HepG2 (cell line): ENCODE measurements at regions not wholly inside any gene's neighbourhood (a gene's known extent, or its start where the extent isn't known, plus 50 kb on each side); places are given as distances from the start of the nearest gene placed in this dataset.

Experiments used
- FOXK1 ChIP-seq: sonication (generic); formaldehyde crosslinking; IDR thresholded peaks from 2 replicates; pipeline ENCODE4 v1.4.0; 2020; ENCODE audit warnings: low read depth, missing genetic modification reagents, borderline replicate concordance
- HNF4G ChIP-seq, 2 experiments: sonication (generic) in 1 of 2; formaldehyde crosslinking in 1 of 2; IDR thresholded peaks; 2 replicates each; pipeline versions ENCODE4 v1.4.0 to v1.6.1; 2011 to 2020; ENCODE audit warnings: borderline replicate concordance in 2 of 2, low read depth in 2 of 2, mild to moderate bottlenecking in 2 of 2, low read length in 1 of 2, missing genetic modification reagents in 1 of 2, moderate library complexity in 1 of 2
- HOXD1 ChIP-seq: sonication (generic); formaldehyde crosslinking; IDR thresholded peaks from 2 replicates; pipeline ENCODE4 v1.5.0; 2020; ENCODE audit warnings: missing genetic modification reagents
- MIER3 ChIP-seq: IDR thresholded peaks from 2 replicates; pipeline ENCODE4 v1.6.1; 2016; ENCODE audit warnings: missing compliant biosample characterization, borderline replicate concordance
- MZF1 ChIP-seq: sonication (generic); formaldehyde crosslinking; IDR thresholded peaks from 2 replicates; pipeline ENCODE4 v1.8.1; 2023; ENCODE audit warnings: mild to moderate bottlenecking, missing genetic modification reagents, borderline replicate concordance
- NR2F1 ChIP-seq, 2 experiments: fragments of 450-650 bp in 1 of 2; formaldehyde crosslinking in 1 of 2; IDR thresholded peaks; 2 replicates each; pipeline versions ENCODE4 v1.5.0 to v1.6.1; 2016 to 2020; ENCODE audit warnings: mild to moderate bottlenecking in 1 of 2, missing compliant biosample characterization in 1 of 2, missing genetic modification reagents in 1 of 2, moderate library complexity in 1 of 2
- POGZ ChIP-seq: sonication (generic); formaldehyde crosslinking; IDR thresholded peaks from 2 replicates; pipeline ENCODE4 v1.4.0; 2020; ENCODE audit warnings: mild to moderate bottlenecking, missing genetic modification reagents
- ZC3H13 ChIP-seq: sonication (generic); formaldehyde crosslinking; IDR thresholded peaks from 2 replicates; pipeline ENCODE4 v1.8.1; 2023; ENCODE audit warnings: mild to moderate bottlenecking, missing genetic modification reagents, moderate library complexity
- ZFAT ChIP-seq: sonication (generic); formaldehyde crosslinking; conservative IDR thresholded peaks from 2 replicates; pipeline ENCODE4 v1.8.1; 2023; ENCODE audit warnings: missing genetic modification reagents, inconsistent platforms
- ZFY ChIP-seq: sonication (generic); formaldehyde crosslinking; IDR thresholded peaks from 2 replicates; pipeline ENCODE4 v1.4.0; 2020; ENCODE audit warnings: missing genetic modification reagents
- ZNF746 ChIP-seq: sonication (generic); formaldehyde crosslinking; IDR thresholded peaks from 2 replicates; pipeline ENCODE4 v1.8.0; 2022; ENCODE audit warnings: mild to moderate bottlenecking, missing genetic modification reagents
- ZSCAN29 ChIP-seq: sonication (generic); formaldehyde crosslinking; conservative IDR thresholded peaks from 2 replicates; pipeline ENCODE4 v1.4.0; 2020; ENCODE audit warnings: mild to moderate bottlenecking, missing genetic modification reagents
- TF ChIP-seq, protein P1 (sequence below): sonication (generic); formaldehyde crosslinking; IDR thresholded peaks from 2 replicates; pipeline ENCODE4 v1.9.0; 2021; ENCODE audit warnings: missing genetic modification reagents, borderline replicate concordance
- TF ChIP-seq, protein P2 (sequence below): sonication (generic); formaldehyde crosslinking; IDR thresholded peaks from 2 replicates; pipeline ENCODE4 v1.4.0; 2020; ENCODE audit warnings: missing genetic modification reagents, borderline replicate concordance
- TF ChIP-seq, protein P3 (sequence below): sonication (generic); formaldehyde crosslinking; IDR thresholded peaks from 2 replicates; pipeline ENCODE4 v1.4.0; 2020; ENCODE audit warnings: missing genetic modification reagents
- TF ChIP-seq, protein P4 (sequence below): IDR thresholded peaks from 2 replicates; pipeline ENCODE4 v1.6.1; 2016; ENCODE audit warnings: mild to moderate bottlenecking, missing biosample characterization, missing genetic modification reagents
- TF ChIP-seq, protein P5 (sequence below): sonication (generic); formaldehyde crosslinking; IDR thresholded peaks from 2 replicates; pipeline ENCODE4 v1.4.0; 2020; ENCODE audit warnings: low read depth, missing genetic modification reagents

DNA sequence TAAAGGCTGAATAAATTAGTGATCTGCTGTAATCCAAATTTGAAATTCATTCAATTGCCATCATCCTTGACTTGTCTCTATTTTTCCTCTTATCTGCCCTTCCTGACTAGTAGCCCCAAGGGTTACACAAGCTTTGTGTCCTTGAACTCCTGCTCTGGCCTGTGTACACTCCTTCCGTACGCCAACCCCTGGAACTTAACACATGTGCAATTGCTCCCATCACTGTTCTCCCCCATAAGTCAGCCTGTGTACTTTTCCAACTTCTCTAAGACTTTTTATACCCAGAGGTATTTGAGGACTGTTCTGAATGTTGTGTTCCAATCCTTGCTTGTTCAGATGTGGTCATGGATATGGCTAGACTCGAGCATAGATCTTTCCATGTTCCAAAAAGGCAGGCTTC, 171.1 kb upstream of the G2E3 start (continued):
- TF ChIP-seq NR2F1 (CRISPR knock-in tag; IDR thresholded peaks at IDR 0.05), result peak; percentile 89 to 97
- peak; percentile 84; the same call in 1 of the 2 replicates for TF ChIP-seq MIER3 (CRISPR knock-in tag)
- peak; percentile 76 for TF ChIP-seq FOXK1 (CRISPR knock-in tag)
- TF ChIP-seq, protein P1, sequence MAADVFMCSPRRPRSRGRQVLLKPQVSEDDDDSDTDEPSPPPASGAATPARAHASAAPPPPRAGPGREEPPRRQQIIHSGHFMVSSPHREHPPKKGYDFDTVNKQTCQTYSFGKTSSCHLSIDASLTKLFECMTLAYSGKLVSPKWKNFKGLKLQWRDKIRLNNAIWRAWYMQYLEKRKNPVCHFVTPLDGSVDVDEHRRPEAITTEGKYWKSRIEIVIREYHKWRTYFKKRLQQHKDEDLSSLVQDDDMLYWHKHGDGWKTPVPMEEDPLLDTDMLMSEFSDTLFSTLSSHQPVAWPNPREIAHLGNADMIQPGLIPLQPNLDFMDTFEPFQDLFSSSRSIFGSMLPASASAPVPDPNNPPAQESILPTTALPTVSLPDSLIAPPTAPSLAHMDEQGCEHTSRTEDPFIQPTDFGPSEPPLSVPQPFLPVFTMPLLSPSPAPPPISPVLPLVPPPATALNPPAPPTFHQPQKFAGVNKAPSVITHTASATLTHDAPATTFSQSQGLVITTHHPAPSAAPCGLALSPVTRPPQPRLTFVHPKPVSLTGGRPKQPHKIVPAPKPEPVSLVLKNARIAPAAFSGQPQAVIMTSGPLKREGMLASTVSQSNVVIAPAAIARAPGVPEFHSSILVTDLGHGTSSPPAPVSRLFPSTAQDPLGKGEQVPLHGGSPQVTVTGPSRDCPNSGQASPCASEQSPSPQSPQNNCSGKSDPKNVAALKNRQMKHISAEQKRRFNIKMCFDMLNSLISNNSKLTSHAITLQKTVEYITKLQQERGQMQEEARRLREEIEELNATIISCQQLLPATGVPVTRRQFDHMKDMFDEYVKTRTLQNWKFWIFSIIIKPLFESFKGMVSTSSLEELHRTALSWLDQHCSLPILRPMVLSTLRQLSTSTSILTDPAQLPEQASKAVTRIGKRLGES (CRISPR knock-in tag), result 0 out of 2 replicates have a peak, but pooled peaks have one; percentile 29
- 0 out of 2 replicates have a peak, but pooled peaks have one; percentile 29 for TF ChIP-seq ZFAT (CRISPR knock-in tag)
- peak; percentile 42 for TF ChIP-seq HNF4G (IDR thresholded peaks at IDR 0.05; ENCODE audit: borderline replicate concordance, low read depth, low read length)
- peak; percentile 47; the same call in 1 of the 2 replicates for TF ChIP-seq HNF4G (CRISPR knock-in tag; IDR thresholded peaks at IDR 0.05; ENCODE audit: borderline replicate concordance, low read depth)
- TF ChIP-seq, protein P2, sequence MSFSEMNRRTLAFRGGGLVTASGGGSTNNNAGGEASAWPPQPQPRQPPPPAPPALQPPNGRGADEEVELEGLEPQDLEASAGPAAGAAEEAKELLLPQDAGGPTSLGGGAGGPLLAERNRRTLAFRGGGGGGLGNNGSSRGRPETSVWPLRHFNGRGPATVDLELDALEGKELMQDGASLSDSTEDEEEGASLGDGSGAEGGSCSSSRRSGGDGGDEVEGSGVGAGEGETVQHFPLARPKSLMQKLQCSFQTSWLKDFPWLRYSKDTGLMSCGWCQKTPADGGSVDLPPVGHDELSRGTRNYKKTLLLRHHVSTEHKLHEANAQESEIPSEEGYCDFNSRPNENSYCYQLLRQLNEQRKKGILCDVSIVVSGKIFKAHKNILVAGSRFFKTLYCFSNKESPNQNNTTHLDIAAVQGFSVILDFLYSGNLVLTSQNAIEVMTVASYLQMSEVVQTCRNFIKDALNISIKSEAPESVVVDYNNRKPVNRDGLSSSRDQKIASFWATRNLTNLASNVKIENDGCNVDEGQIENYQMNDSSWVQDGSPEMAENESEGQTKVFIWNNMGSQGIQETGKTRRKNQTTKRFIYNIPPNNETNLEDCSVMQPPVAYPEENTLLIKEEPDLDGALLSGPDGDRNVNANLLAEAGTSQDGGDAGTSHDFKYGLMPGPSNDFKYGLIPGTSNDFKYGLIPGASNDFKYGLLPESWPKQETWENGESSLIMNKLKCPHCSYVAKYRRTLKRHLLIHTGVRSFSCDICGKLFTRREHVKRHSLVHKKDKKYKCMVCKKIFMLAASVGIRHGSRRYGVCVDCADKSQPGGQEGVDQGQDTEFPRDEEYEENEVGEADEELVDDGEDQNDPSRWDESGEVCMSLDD (CRISPR knock-in tag), result 0 out of 2 replicates have a peak, but pooled peaks have one; percentile 19
- TF ChIP-seq ZSCAN29 (CRISPR knock-in tag), result no peak
- peak; percentile 90 for TF ChIP-seq POGZ (CRISPR knock-in tag)
- TF ChIP-seq, protein P3, sequence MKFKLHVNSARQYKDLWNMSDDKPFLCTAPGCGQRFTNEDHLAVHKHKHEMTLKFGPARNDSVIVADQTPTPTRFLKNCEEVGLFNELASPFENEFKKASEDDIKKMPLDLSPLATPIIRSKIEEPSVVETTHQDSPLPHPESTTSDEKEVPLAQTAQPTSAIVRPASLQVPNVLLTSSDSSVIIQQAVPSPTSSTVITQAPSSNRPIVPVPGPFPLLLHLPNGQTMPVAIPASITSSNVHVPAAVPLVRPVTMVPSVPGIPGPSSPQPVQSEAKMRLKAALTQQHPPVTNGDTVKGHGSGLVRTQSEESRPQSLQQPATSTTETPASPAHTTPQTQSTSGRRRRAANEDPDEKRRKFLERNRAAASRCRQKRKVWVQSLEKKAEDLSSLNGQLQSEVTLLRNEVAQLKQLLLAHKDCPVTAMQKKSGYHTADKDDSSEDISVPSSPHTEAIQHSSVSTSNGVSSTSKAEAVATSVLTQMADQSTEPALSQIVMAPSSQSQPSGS, result peak; percentile 61; the same call in 1 of the 2 replicates
- 0 out of 2 replicates have a peak, but pooled peaks have one; percentile 38 for TF ChIP-seq HOXD1 (CRISPR knock-in tag)
- TF ChIP-seq, protein P4, sequence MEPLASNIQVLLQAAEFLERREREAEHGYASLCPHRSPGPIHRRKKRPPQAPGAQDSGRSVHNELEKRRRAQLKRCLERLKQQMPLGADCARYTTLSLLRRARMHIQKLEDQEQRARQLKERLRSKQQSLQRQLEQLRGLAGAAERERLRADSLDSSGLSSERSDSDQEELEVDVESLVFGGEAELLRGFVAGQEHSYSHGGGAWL, result no peak
- TF ChIP-seq ZC3H13, result no peak
- TF ChIP-seq ZFY (CRISPR knock-in tag), result peak; percentile 36; the same call in 1 of the 2 replicates
- no peak for TF ChIP-seq MZF1 (CRISPR knock-in tag)
- TF ChIP-seq, protein P5, sequence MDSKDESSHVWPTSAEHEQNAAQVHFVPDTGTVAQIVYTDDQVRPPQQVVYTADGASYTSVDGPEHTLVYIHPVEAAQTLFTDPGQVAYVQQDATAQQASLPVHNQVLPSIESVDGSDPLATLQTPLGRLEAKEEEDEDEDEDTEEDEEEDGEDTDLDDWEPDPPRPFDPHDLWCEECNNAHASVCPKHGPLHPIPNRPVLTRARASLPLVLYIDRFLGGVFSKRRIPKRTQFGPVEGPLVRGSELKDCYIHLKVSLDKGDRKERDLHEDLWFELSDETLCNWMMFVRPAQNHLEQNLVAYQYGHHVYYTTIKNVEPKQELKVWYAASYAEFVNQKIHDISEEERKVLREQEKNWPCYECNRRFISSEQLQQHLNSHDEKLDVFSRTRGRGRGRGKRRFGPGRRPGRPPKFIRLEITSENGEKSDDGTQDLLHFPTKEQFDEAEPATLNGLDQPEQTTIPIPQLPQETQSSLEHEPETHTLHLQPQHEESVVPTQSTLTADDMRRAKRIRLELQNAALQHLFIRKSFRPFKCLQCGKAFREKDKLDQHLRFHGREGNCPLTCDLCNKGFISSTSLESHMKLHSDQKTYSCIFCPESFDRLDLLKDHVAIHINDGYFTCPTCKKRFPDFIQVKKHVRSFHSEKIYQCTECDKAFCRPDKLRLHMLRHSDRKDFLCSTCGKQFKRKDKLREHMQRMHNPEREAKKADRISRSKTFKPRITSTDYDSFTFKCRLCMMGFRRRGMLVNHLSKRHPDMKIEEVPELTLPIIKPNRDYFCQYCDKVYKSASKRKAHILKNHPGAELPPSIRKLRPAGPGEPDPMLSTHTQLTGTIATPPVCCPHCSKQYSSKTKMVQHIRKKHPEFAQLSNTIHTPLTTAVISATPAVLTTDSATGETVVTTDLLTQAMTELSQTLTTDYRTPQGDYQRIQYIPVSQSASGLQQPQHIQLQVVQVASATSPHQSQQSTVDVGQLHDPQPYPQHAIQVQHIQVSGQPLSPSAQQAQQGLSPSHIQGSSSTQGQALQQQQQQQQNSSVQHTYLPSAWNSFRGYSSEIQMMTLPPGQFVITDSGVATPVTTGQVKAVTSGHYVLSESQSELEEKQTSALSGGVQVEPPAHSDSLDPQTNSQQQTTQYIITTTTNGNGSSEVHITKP (CRISPR knock-in tag), result peak; percentile 67; the same call in 1 of the 2 replicates
- no peak for TF ChIP-seq ZNF746 (CRISPR knock-in tag)
